RPMI8226 (cell line): ENCODE measurements at regions not wholly inside any gene's neighbourhood (a gene's known extent, or its start where the extent isn't known, plus 50 kb on each side); places are given as distances from the start of the nearest gene placed in this dataset.

Experiments used
- DNase-seq: peaks from one replicate; pipeline ENCODE4 v3.0.0-alpha.2; 2015

- peak; percentile 89 for DNase-seq
These were observed 155.1 kb upstream of the SMIM23 start for GRCh38 chr5:171630350-171631065.

- DNase-seq: no peak
These were observed 153.0 kb upstream of the SMIM23 start for GRCh38 chr5:171632616-171633015.

- DNase-seq: peak; percentile 74
These were observed 151.7 kb upstream of the SMIM23 start for GRCh38 chr5:171633776-171634470.

- DNase-seq: no peak
These were observed 151.1 kb upstream of the SMIM23 start for GRCh38 chr5:171634511-171634910.

GRCh38 chr5:171635028-171635427 is 150.6 kb upstream of the SMIM23 start:
- no peak for DNase-seq

GRCh38 chr5:171635561-171636245 is 149.9 kb upstream of the SMIM23 start:
- DNase-seq: no peak

GRCh38 chr5:171637811-171638210 is 147.8 kb upstream of the SMIM23 start:
- no peak for DNase-seq

GRCh38 chr5:171639205-171639621 is 146.4 kb upstream of the SMIM23 start:
- no peak for DNase-seq

- DNase-seq: no peak
These were observed 145.7 kb upstream of the SMIM23 start for GRCh38 chr5:171639966-171640365.

- DNase-seq: no peak
These were observed 145.1 kb upstream of the SMIM23 start for GRCh38 chr5:171640480-171640879.

GRCh38 chr5:171641891-171642290 is 143.7 kb upstream of the SMIM23 start:
- no peak for DNase-seq

- no peak for DNase-seq
These were observed 142.7 kb upstream of the SMIM23 start for GRCh38 chr5:171642894-171643293.

- DNase-seq: peak; percentile 65
These were observed 141.1 kb upstream of the SMIM23 start for GRCh38 chr5:171644536-171644935.

- peak; percentile 49 for DNase-seq
These were observed 139.2 kb upstream of the SMIM23 start for GRCh38 chr5:171646102-171647042.

- DNase-seq: peak; percentile 66
These were observed 138.3 kb upstream of the SMIM23 start for GRCh38 chr5:171647043-171647903.

GRCh38 chr5:171647904-171648260 is 137.7 kb upstream of the SMIM23 start:
- no peak for DNase-seq

GRCh38 chr5:171648279-171649074 is 137.1 kb upstream of the SMIM23 start:
- no peak for DNase-seq

- DNase-seq: no peak
These were observed 136.6 kb upstream of the SMIM23 start for GRCh38 chr5:171649075-171649401.

GRCh38 chr5:171650597-171650996 is 135.0 kb upstream of the SMIM23 start:
- DNase-seq: no peak

GRCh38 chr5:171651102-171651501 is 134.5 kb upstream of the SMIM23 start:
- no peak for DNase-seq

- no peak for DNase-seq
These were observed 130.7 kb upstream of the SMIM23 start for GRCh38 chr5:171654881-171655280.
